ENCODE measurements at regions not wholly inside any gene's neighbourhood (a gene's known extent, or its start where the extent isn't known, plus 50 kb on each side); places are given as distances from the start of the nearest gene placed in this dataset.
A peak's percentile ranks its signal among the peaks of the same experiment; 100 is the strongest.

DNA sequence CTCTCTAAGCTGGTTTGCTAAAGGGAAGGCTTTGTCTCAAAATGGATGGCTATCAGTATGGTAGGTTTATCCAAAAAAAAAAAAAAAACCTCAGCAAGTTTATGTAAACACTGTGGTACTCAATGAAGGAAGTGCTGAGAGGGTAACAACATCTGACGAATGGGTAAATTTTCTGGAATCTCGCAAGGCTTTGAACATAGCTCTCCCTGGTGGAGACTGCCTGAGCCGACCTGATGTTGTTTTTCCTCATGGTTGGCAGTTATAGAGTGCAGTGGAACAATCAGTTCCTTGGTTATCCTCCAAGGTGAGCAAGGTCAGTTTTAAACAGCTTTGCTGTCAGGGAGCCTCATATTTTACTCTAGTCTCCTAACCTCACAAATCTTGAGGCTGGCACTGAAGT is 94.6 kb downstream of the ZPLD1 start:
- TF ChIP-seq POLR2A (IDR thresholded peaks at IDR 0.05; ENCODE audit: low read length) (no peak), GATA1 (IDR thresholded peaks at IDR 0.05; ENCODE audit: low read depth, low read length) (no peak)
- no peak for DNase-seq

DNA sequence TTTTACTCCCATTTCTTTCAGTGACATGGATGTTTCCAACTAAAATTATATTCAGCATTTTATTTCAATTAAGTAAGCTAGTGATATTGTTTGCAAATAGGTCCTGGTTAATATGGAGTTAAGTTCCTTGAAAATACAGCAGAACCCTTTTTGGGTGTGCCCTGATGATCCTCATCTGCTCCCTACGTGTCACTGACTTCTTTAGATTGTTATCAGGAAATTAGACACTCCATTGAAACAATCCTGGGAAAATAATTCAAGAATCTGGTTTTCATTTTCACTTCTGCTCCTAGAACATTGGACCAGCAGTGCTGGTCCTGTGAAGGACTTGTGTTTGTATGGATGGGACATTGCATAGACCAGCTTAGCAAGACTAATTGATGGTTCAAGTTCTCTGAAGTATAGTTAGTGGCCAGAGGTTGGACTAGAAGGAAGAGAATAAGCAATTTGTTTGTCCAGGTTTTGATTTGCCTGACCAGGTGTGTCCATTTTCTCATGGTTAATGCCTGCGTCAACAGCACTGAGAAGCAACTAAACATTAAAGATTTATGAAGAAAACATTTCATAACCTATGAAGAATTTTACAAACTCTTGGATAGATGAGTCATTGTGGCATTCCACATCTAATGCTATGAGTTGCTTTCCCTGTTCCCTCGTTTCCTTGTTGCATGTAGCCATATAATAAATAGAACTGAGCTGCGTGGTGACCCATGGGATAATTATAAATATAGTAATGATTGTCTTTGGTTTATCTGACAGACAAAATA is 95.8 kb downstream of the ZPLD1 start:
- no peak for DNase-seq
- TF ChIP-seq POLR2A (IDR thresholded peaks at IDR 0.05; ENCODE audit: low read length) (no peak), GATA1 (IDR thresholded peaks at IDR 0.05; ENCODE audit: low read depth, low read length) (no peak)

DNA sequence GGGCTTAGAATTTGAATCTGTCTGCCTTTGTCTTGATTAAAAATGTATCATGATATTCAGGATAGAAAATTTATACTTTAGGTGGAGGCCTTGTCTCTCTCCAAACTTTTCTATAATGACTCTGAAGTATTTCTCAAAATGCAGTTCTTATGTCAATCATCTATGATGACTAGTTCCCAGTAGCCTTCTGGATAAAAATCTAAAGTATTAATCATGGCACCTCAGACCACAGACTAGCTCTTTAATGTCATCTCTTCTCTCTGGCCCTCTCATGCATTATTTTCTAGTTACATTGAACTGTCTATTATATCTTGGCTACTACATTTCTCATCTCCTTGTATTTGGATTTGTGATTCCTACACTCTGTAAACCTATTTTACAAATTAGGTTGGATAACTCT is 96.9 kb downstream of the ZPLD1 start:
- no peak for DNase-seq
- TF ChIP-seq GATA1 (IDR thresholded peaks at IDR 0.05; ENCODE audit: low read depth, low read length): no peak
- no peak for TF ChIP-seq POLR2A (IDR thresholded peaks at IDR 0.05; ENCODE audit: low read length)

DNA sequence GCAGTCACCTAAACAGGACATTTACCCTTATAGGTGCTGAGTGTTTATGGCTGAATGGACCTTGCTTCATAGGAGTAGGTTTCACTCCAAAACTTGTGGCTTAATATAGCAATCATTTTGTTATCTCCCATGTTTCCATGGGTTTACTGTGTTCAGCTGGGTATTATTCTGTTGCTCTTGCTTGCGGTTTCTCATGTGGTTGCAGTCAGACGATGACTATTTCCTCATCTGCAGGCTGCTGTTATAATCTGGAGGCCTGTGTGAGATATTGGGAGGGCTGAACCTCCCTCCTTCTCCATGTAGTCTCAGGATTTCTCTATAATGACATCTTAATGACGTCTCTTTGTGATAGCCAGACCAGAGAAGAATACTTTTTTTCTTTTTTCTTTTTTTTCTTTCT is 98.1 kb downstream of the ZPLD1 start:
- DNase-seq: no peak
- TF ChIP-seq POLR2A (IDR thresholded peaks at IDR 0.05; ENCODE audit: low read length) (no peak), GATA1 (IDR thresholded peaks at IDR 0.05; ENCODE audit: low read depth, low read length) (no peak)

DNA sequence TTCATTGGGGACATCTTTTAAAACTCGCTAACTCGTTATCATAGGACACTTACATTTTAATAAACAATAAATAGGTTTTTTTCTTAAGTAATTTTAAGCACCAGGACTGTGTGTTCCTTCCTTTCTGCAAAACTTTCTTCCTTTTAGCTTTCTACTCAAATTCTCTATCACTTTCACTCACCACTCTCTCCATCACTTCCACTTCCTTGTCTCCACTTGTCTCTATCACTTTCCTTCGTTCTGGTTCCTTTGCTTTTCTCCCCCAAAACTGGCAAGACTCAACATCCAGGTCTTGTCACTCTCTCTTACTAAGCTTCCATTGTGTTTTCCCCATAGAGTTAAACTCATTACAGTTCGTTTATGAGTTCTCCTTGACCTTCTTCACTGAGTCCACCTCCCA is 99.0 kb downstream of the ZPLD1 start:
- no peak for TF ChIP-seq POLR2A (IDR thresholded peaks at IDR 0.05; ENCODE audit: low read length)
- TF ChIP-seq GATA1 (IDR thresholded peaks at IDR 0.05; ENCODE audit: low read depth, low read length): no peak
- DNase-seq: no peak

DNA sequence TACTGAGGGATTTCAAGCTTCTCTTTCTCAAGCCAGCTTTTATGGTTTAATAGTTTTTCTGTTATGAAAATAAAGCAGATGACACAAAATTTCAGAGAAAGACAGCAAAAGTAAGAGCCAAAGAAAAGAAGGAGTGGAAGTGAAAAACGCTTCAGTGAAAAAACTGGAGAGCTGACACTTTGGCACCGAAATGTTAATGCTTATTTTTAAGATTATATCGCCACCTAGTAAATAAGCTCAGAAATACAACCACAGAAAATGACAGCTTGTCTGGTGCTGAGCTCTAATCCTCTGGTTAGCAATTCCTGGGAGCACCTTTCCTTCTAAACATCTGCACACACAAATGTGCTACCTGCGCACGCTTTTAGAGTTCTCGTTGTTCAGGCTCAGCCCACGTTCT is 101.6 kb downstream of the ZPLD1 start:
- peak; percentile 10 to 36 for DNase-seq
- TF ChIP-seq GATA1 (IDR thresholded peaks at IDR 0.05; ENCODE audit: low read depth, low read length) (no peak), POLR2A (IDR thresholded peaks at IDR 0.05; ENCODE audit: low read length) (no peak)

DNA sequence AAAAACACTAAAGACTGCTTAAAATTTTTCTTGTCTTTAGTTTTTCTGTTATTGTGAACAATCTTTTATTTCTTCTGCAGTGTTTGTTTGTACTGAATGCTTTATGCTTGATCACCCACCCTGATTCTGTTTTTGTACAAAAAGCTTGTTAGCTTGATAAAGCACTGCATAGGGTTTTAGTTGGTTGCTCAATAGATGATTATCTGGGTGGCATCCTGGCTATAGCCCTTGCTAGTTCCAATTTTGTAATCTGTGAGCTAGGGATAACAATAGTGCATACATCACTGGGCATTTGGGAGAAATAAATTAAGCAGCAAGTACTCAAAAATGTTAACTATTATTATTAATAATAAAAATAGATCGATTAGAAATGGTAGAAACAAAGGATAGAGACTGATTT is 102.3 kb downstream of the ZPLD1 start:
- TF ChIP-seq POLR2A (IDR thresholded peaks at IDR 0.05; ENCODE audit: low read length) (no peak), GATA1 (IDR thresholded peaks at IDR 0.05; ENCODE audit: low read depth, low read length) (no peak)

DNA sequence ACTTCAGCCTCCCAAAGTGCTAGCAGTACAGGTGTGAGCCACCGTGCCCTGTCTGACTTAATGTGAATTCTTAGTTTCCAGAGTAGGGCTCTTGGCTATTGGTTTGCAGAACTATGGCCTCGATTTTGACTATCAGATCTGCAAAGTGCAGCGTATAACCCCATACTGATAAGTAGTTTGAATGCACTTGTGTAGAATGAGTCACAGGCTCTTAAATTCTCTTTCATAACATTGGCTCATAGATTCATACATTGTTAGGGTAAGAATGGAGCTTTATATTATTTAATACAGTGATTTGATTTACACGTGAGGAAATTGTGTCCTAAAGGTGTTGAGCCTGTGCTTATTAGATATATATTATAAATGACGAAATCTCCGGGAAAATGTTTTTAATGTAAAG is 109.9 kb downstream of the ZPLD1 start:
- TF ChIP-seq POLR2A (IDR thresholded peaks at IDR 0.05; ENCODE audit: low read length): no peak
- no peak for TF ChIP-seq GATA1 (IDR thresholded peaks at IDR 0.05; ENCODE audit: low read depth, low read length)
- no peak for DNase-seq

More for the DNA sequence above, 102.3 kb downstream of the ZPLD1 start:
- no peak for DNase-seq

DNA sequence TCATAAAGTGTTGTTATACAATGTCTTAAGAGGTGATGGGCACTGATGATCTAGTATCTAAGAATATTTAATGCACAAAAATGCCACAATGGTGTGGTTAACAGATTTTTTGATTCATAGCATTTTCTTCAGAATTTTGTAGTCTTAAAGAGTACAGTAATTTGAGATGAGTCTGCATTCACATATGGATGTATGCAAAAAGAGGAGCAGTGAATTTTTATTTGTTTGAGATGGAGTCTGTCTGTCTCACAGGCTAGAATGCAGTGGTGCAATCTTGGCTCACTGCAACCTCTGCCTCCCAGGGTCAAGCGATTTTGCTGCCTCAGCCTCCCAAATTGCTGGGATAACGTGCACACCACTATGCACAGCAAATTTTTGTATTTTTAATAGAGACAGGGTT is 110.5 kb downstream of the ZPLD1 start:
- DNase-seq: no peak
- TF ChIP-seq POLR2A (IDR thresholded peaks at IDR 0.05; ENCODE audit: low read length) (no peak), GATA1 (IDR thresholded peaks at IDR 0.05; ENCODE audit: low read depth, low read length) (no peak)

DNA sequence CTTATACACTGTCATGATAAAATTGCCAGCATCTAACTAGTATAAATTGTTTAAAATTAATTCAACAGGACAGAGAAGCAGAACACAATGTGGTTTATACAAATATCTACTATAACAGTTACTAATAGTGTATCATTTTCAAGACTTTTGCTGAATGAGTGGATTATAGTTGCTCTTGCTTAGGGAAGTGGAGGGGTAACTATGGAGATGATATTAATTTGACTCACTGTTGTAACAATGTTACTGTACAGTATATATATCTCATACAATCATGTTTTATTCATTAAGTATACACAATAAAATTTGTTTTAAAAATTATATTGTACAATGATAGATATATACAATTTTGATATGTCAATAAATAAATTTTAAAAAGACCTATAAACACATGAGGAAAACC is 119.1 kb downstream of the ZPLD1 start:
- no peak for TF ChIP-seq GATA1 (IDR thresholded peaks at IDR 0.05; ENCODE audit: low read depth, low read length)
- no peak for TF ChIP-seq POLR2A (IDR thresholded peaks at IDR 0.05; ENCODE audit: low read length)
- DNase-seq: no peak

DNA sequence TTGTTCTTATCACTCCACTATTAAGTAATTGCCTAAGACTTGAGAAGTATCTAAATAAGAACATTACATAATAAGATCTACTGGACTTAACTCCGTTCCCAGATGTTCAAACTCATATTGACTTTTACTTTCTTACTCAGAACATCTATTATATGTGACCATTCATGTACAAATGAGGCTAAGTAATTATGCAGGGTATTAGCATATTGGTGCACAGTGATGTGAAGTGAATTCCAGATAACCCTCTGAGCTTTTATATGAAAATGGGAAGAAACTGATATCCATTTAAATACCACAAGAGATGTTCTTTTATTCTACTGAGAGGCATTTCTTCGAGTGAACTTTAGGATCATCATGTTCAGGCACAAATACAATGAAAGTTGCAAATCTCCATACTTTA is 135.7 kb downstream of the ZPLD1 start:
- TF ChIP-seq GATA1 (IDR thresholded peaks at IDR 0.05; ENCODE audit: low read depth, low read length): no peak
- TF ChIP-seq POLR2A (IDR thresholded peaks at IDR 0.05; ENCODE audit: low read length): no peak
- DNase-seq: no peak

DNA sequence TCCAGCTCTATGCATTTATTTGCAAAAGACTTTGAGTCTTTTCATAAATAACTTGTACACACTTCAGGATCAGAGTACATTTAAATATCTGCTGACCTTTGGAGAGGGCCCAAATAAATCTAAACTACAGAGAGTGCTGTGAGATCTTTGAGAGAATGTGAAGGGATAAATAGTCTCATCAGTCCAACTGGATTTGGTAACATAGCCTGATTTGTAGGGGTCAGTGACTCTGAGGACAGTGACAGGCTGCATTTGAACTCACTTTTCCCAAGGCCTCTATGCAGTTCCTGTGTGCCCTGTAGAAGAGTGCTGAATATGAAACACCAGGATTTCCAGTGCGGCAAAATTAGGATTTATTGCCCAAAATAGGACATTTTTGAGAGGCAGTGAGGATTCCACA is 136.2 kb downstream of the ZPLD1 start:
- TF ChIP-seq POLR2A (IDR thresholded peaks at IDR 0.05; ENCODE audit: low read length) (no peak), GATA1 (IDR thresholded peaks at IDR 0.05; ENCODE audit: low read depth, low read length) (no peak)
- no peak for DNase-seq

DNA sequence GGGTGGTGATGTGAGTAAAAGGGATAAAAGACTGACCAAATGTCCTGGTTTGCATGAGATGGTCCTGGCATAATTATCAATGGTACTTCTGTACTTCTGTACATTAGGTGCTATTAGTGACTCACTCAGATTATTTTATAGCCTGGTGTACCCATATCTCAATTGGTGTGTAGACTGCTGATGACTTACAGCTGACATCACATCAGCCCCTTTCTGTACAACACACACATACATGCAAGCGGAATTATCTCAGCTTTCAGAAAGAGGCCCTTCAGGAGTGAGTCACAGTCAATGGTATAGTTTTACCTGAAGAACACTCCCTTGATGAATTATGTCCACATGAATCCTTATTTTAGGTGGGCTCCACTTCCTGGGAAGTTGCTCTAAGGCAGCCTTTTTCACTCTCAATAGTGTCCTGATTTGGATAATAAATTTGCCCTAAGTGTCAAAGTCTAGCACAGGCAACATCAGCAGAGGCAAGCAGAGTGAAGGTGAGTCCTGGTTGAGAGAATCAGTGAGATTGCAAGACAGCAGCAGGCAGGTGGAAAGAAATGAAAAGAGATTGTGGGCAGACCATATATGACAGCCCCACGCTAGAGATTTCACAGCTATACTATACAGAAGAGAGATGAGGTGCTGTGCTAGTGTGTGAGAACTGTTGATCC is 137.0 kb downstream of the ZPLD1 start:
- DNase-seq: no peak
- no peak for TF ChIP-seq POLR2A (IDR thresholded peaks at IDR 0.05; ENCODE audit: low read length)
- TF ChIP-seq GATA1 (IDR thresholded peaks at IDR 0.05; ENCODE audit: low read depth, low read length): no peak

DNA sequence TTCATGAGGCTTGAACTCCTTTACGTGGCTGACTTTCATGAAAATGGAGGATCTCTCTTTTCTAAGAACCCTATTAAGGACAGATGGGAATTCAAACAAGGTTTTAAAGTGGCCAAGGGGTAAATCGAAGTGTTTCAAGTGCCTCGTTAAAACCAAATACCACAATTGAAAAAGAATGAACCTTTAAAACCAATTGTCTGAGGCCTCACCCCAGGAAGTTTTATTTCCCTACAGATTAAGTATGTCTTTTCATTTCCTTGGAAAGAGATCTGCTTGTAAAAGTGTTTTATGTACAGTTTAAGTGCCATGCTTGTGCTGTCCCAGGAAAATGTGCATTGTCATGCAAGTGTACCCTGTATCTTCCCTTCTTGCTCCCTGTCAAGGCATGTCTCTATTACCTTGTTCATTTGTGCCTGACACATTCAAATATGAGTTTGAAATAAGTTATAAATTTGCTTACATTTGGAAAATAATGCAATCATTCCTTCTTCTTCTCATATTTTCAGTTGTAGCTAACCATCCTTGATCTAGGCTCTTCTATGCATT is 138.7 kb downstream of the ZPLD1 start:
- DNase-seq: no peak
- TF ChIP-seq POLR2A (IDR thresholded peaks at IDR 0.05; ENCODE audit: low read length) (no peak), GATA1 (IDR thresholded peaks at IDR 0.05; ENCODE audit: low read depth, low read length) (no peak)

DNA sequence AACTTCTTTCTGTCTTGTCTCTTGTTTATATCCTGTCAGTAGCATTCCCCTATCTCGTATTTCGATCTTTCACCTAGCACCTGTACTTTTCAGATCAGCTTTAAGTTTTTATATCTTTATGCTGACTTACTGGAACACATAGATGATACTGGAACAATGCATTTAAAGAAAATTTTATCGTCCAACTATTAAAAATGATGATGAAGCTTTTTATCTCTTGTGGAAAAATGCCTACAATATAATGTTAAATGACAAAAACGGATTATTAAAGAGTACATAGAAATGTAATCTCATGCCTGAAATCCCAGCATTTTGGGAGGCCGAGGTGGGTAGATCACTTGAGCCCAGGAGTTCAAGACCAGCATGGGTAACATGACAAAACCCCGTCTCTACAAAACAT is 139.5 kb downstream of the ZPLD1 start:
- TF ChIP-seq POLR2A (IDR thresholded peaks at IDR 0.05; ENCODE audit: low read length) (no peak), GATA1 (IDR thresholded peaks at IDR 0.05; ENCODE audit: low read depth, low read length) (no peak)

More for the DNA sequence above, 139.5 kb downstream of the ZPLD1 start:
- DNase-seq: no peak
